H9 (cell line): ENCODE measurements at regions not wholly inside any gene's neighbourhood (a gene's known extent, or its start where the extent isn't known, plus 50 kb on each side); places are given as distances from the start of the nearest gene placed in this dataset.

Experiments
- DNase-seq: peaks from one replicate; pipeline ENCODE4 v3.0.0-alpha.2; 2017
- H2AFZ ChIP-seq: one replicate; pipeline ENCODE4 v1.6.1; 2013; ENCODE audit warnings: mild to moderate bottlenecking, low read length, control low read depth, moderate library complexity
- H2AK5ac ChIP-seq: 2 replicates; pipeline ENCODE4 v1.6.1; 2013; ENCODE audit warnings: low read length, control low read depth, mixed read lengths; ENCODE audit not compliant: insufficient read length
- H2BK120ac ChIP-seq: one replicate; pipeline ENCODE4 v1.6.1; 2013; ENCODE audit warnings: low read depth, mild to moderate bottlenecking, low read length, control low read depth, inconsistent platforms; ENCODE audit not compliant: poor library complexity, severe bottlenecking
- H2BK12ac ChIP-seq: 2 replicates; pipeline ENCODE4 v1.6.1; 2013; ENCODE audit warnings: low read length, control low read depth, mixed read lengths, low read depth; ENCODE audit not compliant: insufficient read length
- H2BK15ac ChIP-seq: 2 replicates; pipeline ENCODE4 v1.6.1; 2013; ENCODE audit warnings: low read depth, low read length, control low read depth
- H2BK20ac ChIP-seq: one replicate; pipeline ENCODE4 v1.6.1; 2013; ENCODE audit warnings: low read depth, mild to moderate bottlenecking, low read length, control low read depth, inconsistent platforms; ENCODE audit not compliant: poor library complexity, severe bottlenecking
- H2BK5ac ChIP-seq: 2 replicates; pipeline ENCODE4 v1.6.1; 2013; ENCODE audit warnings: low read length, control low read depth, mixed read lengths; ENCODE audit not compliant: insufficient read length
- H3K14ac ChIP-seq: 2 replicates; pipeline ENCODE4 v1.6.1; 2013; ENCODE audit warnings: low read length, control low read depth; ENCODE audit not compliant: insufficient read depth
- H3K18ac ChIP-seq: 2 replicates; pipeline ENCODE4 v1.6.1; 2013; ENCODE audit warnings: low read depth, mild to moderate bottlenecking, mixed read lengths, low read length, control low read depth; ENCODE audit not compliant: insufficient read length
- H3K23ac ChIP-seq: 2 replicates; pipeline ENCODE4 v1.6.1; 2013; ENCODE audit warnings: low read length, control low read depth, mixed read lengths, low read depth; ENCODE audit not compliant: insufficient read length
- H3K23me2 ChIP-seq: 2 replicates; pipeline ENCODE4 v1.6.1; 2013; ENCODE audit warnings: low read depth, mild to moderate bottlenecking, mixed read lengths, low read length, control low read depth; ENCODE audit not compliant: insufficient read length, poor library complexity, severe bottlenecking
- H3K27ac ChIP-seq: 2 replicates; pipeline ENCODE4 v1.5.1; 2013; ENCODE audit warnings: low read length, control low read depth, mixed read lengths, low read depth; ENCODE audit not compliant: insufficient read length
- H3K27me3 ChIP-seq: 2 replicates; pipeline ENCODE4 v1.6.1; 2013; ENCODE audit warnings: low read length, control low read depth, inconsistent platforms; ENCODE audit not compliant: insufficient read depth
- H3K4ac ChIP-seq: 2 replicates; pipeline ENCODE4 v1.6.1; 2013; ENCODE audit warnings: low read depth, mild to moderate bottlenecking, control low read depth, inconsistent platforms, low read length, moderate library complexity
- H3K4me1 ChIP-seq: 2 replicates; pipeline ENCODE4 v1.6.1; 2013; ENCODE audit warnings: low read length, control low read depth, inconsistent platforms; ENCODE audit not compliant: insufficient read depth
- H3K4me2 ChIP-seq: 2 replicates; pipeline ENCODE4 v1.6.1; 2013; ENCODE audit warnings: low read length, control low read depth, mixed read lengths; ENCODE audit not compliant: insufficient read length, insufficient read depth
- H3K56ac ChIP-seq: 2 replicates; pipeline ENCODE4 v1.6.1; 2013; ENCODE audit warnings: low read depth, mild to moderate bottlenecking, mixed read lengths, low read length, control low read depth; ENCODE audit not compliant: insufficient read length
- H3K79me1 ChIP-seq: 2 replicates; pipeline ENCODE4 v1.6.1; 2013; ENCODE audit warnings: low read depth, mild to moderate bottlenecking, moderate library complexity, low read length, control low read depth, inconsistent platforms; ENCODE audit not compliant: insufficient read depth, poor library complexity, severe bottlenecking
- H3K79me2 ChIP-seq: 2 replicates; pipeline ENCODE4 v1.6.1; 2013; ENCODE audit warnings: low read length, control low read depth, inconsistent platforms; ENCODE audit not compliant: insufficient read depth
- H3K9ac ChIP-seq: 2 replicates; pipeline ENCODE4 v1.6.1; 2013; ENCODE audit warnings: low read length, control low read depth, mixed read lengths; ENCODE audit not compliant: insufficient read length; ENCODE audit errors: extremely low read depth
- H3K9me3 ChIP-seq: one replicate; pipeline ENCODE4 v1.6.1; 2013; ENCODE audit warnings: low read depth, low read length, inconsistent platforms; ENCODE audit not compliant: control insufficient read depth
- H3T11ph ChIP-seq: one replicate; pipeline ENCODE4 v1.6.1; 2013; ENCODE audit warnings: mild to moderate bottlenecking, low read length, control low read depth, inconsistent platforms
- H4K20me1 ChIP-seq: one replicate; pipeline ENCODE4 v1.6.1; 2013; ENCODE audit not compliant: control insufficient read depth, insufficient read length, insufficient read depth
- H4K5ac ChIP-seq: 2 replicates; pipeline ENCODE4 v1.6.1; 2013; ENCODE audit warnings: low read depth, mild to moderate bottlenecking, mixed read lengths, low read length, control low read depth; ENCODE audit not compliant: insufficient read length
- H4K8ac ChIP-seq: replicated peaks from 2 replicates; pipeline ENCODE4 v1.6.1; 2013; ENCODE audit warnings: low read length, control low read depth, mixed read lengths, low read depth; ENCODE audit not compliant: insufficient read length
- H4K91ac ChIP-seq: 2 replicates; pipeline ENCODE4 v1.6.1; 2013; ENCODE audit warnings: low read depth, mild to moderate bottlenecking, moderate library complexity, mixed read lengths, low read length, control low read depth; ENCODE audit not compliant: insufficient read length
- H3K27ac Mint-ChIP-seq, 3 experiments: 2 replicates in 2 of 3; 3 replicates in 1 of 3; pipeline ENCODE4 v1.8.0; 2020 to 2021; ENCODE audit warnings: mixed read lengths in 3 of 3, mild to moderate bottlenecking in 1 of 3, moderate library complexity in 1 of 3
- H3K27me3 Mint-ChIP-seq: 2 replicates; pipeline ENCODE4 v1.8.0; 2021; ENCODE audit warnings: low read depth, mild to moderate bottlenecking, moderate library complexity, mixed read lengths
- H3K36me3 Mint-ChIP-seq, 3 experiments: 2 replicates in 2 of 3; 3 replicates in 1 of 3; pipeline ENCODE4 v1.8.0; 2020 to 2021; ENCODE audit warnings: low read depth in 3 of 3, mixed read lengths in 3 of 3; ENCODE audit not compliant: insufficient read depth in 1 of 3
- H3K4me1 Mint-ChIP-seq, 2 experiments: 2 replicates each; pipeline ENCODE4 v1.8.0; 2020; ENCODE audit warnings: mixed read lengths in 2 of 2
- H3K4me3 Mint-ChIP-seq, 2 experiments: 2 replicates in 1 of 2; 3 replicates in 1 of 2; pipeline ENCODE4 v1.8.0; 2020 to 2021; ENCODE audit warnings: mild to moderate bottlenecking in 2 of 2, mixed read lengths in 2 of 2, moderate library complexity in 1 of 2
- H3K9me3 Mint-ChIP-seq, 2 experiments: 2 replicates in 1 of 2; 3 replicates in 1 of 2; pipeline ENCODE4 v1.8.0; 2020; ENCODE audit warnings: mild to moderate bottlenecking in 2 of 2, mixed read lengths in 2 of 2, moderate library complexity in 1 of 2
- TF ChIP-seq, protein P1 (sequence below): fragments of 200-600 bp; sonication (generic); conservative IDR thresholded peaks from 3 replicates; pipeline ENCODE4 v1.8.0; 2021; ENCODE audit warnings: antibody characterized with exemption, mild to moderate bottlenecking

DNA sequence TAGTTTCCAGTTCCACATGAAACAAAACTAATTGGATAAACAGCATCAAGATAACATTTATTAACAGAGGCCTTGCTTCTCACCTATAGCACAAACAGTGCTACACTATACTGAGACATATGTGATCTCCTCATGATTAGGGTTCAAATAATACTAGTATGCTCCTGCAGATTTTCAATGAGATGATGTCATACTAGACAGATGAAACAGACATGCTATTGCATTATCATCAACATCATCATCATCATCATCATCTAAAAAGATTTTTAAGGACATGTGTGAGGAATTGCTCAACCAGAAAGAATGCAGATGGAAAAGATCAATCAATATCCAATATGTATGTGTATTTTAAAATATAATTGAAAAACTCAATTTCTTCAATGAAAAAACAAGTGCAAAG, 932.3 kb downstream of the METTL15 start:
- Histone ChIP-seq H3K56ac (no peak overlapping the region), H3K9me3 (no peaks in the 10 kb centered on the region), H3K4ac (no peak overlapping the region), H4K20me1 (no peaks in the 10 kb centered on the region), H3K18ac (no peak overlapping the region), H3K79me1 (no peaks in the 10 kb centered on the region), H2BK15ac (no peak overlapping the region), H3K23ac (no peak overlapping the region), H2BK12ac (no peak overlapping the region), H3K23me2 (no peaks in the 10 kb centered on the region), H4K91ac (no peak overlapping the region), H2BK120ac (no peak overlapping the region), H3K27me3 (no peaks in the 10 kb centered on the region), H2BK5ac (no peak overlapping the region), H3K9ac (no peak overlapping the region), H3K79me2 (no peaks in the 10 kb centered on the region), H3K4me2 (no peak overlapping the region), H3K14ac (no peak overlapping the region), H4K5ac (no peak overlapping the region), H2AFZ (no peak overlapping the region), H2AK5ac (no peak overlapping the region), H3K27ac (no peak overlapping the region), H4K8ac (no peak overlapping the region), H3K4me1 (no peaks in the 10 kb centered on the region), H2BK20ac (no peak overlapping the region), H3T11ph (no peak overlapping the region)
- Mint-ChIP-seq H3K27me3 (no peaks in the 10 kb centered on the region), H3K9me3 (no peaks in the 10 kb centered on the region), H3K36me3 (no peaks in the 10 kb centered on the region), H3K27ac (no peak overlapping the region), H3K4me3 (no peak overlapping the region), H3K4me1 (no peaks in the 10 kb centered on the region)
- no peak for DNase-seq
- TF ChIP-seq, protein P1, sequence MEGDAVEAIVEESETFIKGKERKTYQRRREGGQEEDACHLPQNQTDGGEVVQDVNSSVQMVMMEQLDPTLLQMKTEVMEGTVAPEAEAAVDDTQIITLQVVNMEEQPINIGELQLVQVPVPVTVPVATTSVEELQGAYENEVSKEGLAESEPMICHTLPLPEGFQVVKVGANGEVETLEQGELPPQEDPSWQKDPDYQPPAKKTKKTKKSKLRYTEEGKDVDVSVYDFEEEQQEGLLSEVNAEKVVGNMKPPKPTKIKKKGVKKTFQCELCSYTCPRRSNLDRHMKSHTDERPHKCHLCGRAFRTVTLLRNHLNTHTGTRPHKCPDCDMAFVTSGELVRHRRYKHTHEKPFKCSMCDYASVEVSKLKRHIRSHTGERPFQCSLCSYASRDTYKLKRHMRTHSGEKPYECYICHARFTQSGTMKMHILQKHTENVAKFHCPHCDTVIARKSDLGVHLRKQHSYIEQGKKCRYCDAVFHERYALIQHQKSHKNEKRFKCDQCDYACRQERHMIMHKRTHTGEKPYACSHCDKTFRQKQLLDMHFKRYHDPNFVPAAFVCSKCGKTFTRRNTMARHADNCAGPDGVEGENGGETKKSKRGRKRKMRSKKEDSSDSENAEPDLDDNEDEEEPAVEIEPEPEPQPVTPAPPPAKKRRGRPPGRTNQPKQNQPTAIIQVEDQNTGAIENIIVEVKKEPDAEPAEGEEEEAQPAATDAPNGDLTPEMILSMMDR, result no peak
